Activated naive CD4-positive, alpha-beta T cell (primary cell): ENCODE measurements at regions not wholly inside any gene's neighbourhood (a gene's known extent, or its start where the extent isn't known, plus 50 kb on each side); places are given as distances from the start of the nearest gene placed in this dataset.
"Not testable (repeated sequence)": the region's sequence is repeated elsewhere in the genome, so short reads cannot be mapped to it uniquely, and the experiment has no call there.

Source experiments
- DNase-seq, 4 experiments: peaks; one replicate each; lab custom pipeline; 2025; lab: John Stamatoyannopoulos, UW

GRCh38 chrX:65971151-65971550 lies 68.7 kb downstream of the VSIG4 start:
- no peak for DNase-seq

- DNase-seq = not testable (repeated sequence)
Measured at GRCh38 chrX:65967159-65967558, 72.7 kb downstream of the VSIG4 start.

- no peak for DNase-seq
Measured at GRCh38 chrX:65961714-65962113, 78.2 kb downstream of the VSIG4 start.

- DNase-seq = no peak
Measured at GRCh38 chrX:65948103-65948502, 91.8 kb downstream of the VSIG4 start.

GRCh38 chrX:65941775-65942174 lies 98.1 kb downstream of the VSIG4 start:
- DNase-seq = no peak

GRCh38 chrX:65933085-65933589 lies 106.7 kb downstream of the VSIG4 start:
- no peak for DNase-seq

GRCh38 chrX:65932173-65933084 lies 107.5 kb downstream of the VSIG4 start:
- DNase-seq = no peak

- no peak for DNase-seq
Measured at GRCh38 chrX:65928522-65928921, 111.4 kb downstream of the VSIG4 start.

GRCh38 chrX:65927386-65927785 lies 112.5 kb downstream of the VSIG4 start:
- not testable (repeated sequence) for DNase-seq

GRCh38 chrX:65926095-65927019 lies 113.5 kb downstream of the VSIG4 start:
- peak in 1 of 4 experiments; percentile 1 for DNase-seq

- no peak for DNase-seq
Measured at GRCh38 chrX:65925592-65925991, 114.3 kb downstream of the VSIG4 start.

GRCh38 chrX:65925005-65925404 lies 114.9 kb downstream of the VSIG4 start:
- DNase-seq = no peak

GRCh38 chrX:65921363-65921762 lies 118.5 kb downstream of the VSIG4 start:
- DNase-seq = no peak

GRCh38 chrX:65920620-65921019 lies 119.3 kb downstream of the VSIG4 start:
- DNase-seq = no peak

GRCh38 chrX:65910899-65911298 lies 129.0 kb downstream of the VSIG4 start:
- DNase-seq = no peak

- no peak for DNase-seq
Measured at GRCh38 chrX:65903750-65904149, 136.1 kb downstream of the VSIG4 start.

- no peak for DNase-seq
Measured at GRCh38 chrX:65902011-65902410, 137.9 kb downstream of the VSIG4 start.

GRCh38 chrX:65900850-65901844 lies 138.7 kb downstream of the VSIG4 start:
- no peak for DNase-seq

GRCh38 chrX:65894133-65894532 lies 145.7 kb downstream of the VSIG4 start:
- no peak for DNase-seq

- not testable (repeated sequence) for DNase-seq
Measured at GRCh38 chrX:65891817-65892216, 148.1 kb downstream of the VSIG4 start.

GRCh38 chrX:65888150-65888549 lies 151.7 kb downstream of the VSIG4 start:
- DNase-seq = not testable (repeated sequence)
